HG03045 (cell line): ENCODE measurements at regions not wholly inside any gene's neighbourhood (a gene's known extent, or its start where the extent isn't known, plus 50 kb on each side); places are given as distances from the start of the nearest gene placed in this dataset.
"Not testable (repeated sequence)": the region's sequence is repeated elsewhere in the genome, so short reads cannot be mapped to it uniquely, and the experiment has no call there.

ENCODE experiments used
- ATAC-seq: cut with Tn5 transposase; IDR thresholded peaks from one replicate; pipeline ENCODE4 v1.9.1; 2021; ENCODE audit warnings: mild to moderate bottlenecking, moderate library complexity; ENCODE audit not compliant: unreplicated experiment

GRCh38 chr4:18162453-18162852, 140.9 kb upstream of the LCORL start:
- ATAC-seq: no peak

- ATAC-seq: not testable (repeated sequence)
Observed at GRCh38 chr4:18159117-18159912, 137.8 kb upstream of the LCORL start.

GRCh38 chr4:18155067-18156041, 133.8 kb upstream of the LCORL start:
- ATAC-seq: no peak

- no peak for ATAC-seq
Observed at GRCh38 chr4:18138076-18138665, 116.6 kb upstream of the LCORL start.

- no peak for ATAC-seq
Observed at GRCh38 chr4:18134111-18134510, 112.6 kb upstream of the LCORL start.

GRCh38 chr4:18130256-18130655, 108.7 kb upstream of the LCORL start:
- ATAC-seq: no peak

GRCh38 chr4:18128241-18128640, 106.7 kb upstream of the LCORL start:
- ATAC-seq: no peak

GRCh38 chr4:18127030-18127429, 105.5 kb upstream of the LCORL start:
- ATAC-seq: no peak

- no peak for ATAC-seq
Observed at GRCh38 chr4:18113710-18114331, 92.3 kb upstream of the LCORL start.

GRCh38 chr4:18111081-18111480, 89.5 kb upstream of the LCORL start:
- ATAC-seq: no peak

GRCh38 chr4:18110099-18110498, 88.5 kb upstream of the LCORL start:
- no peak for ATAC-seq

GRCh38 chr4:18109676-18110075, 88.1 kb upstream of the LCORL start:
- ATAC-seq: no peak

GRCh38 chr4:18107848-18108528, 86.4 kb upstream of the LCORL start:
- not testable (repeated sequence) for ATAC-seq

- ATAC-seq: no peak
Observed at GRCh38 chr4:18106620-18107019, 85.1 kb upstream of the LCORL start.

- peak; percentile 61 for ATAC-seq
Observed at GRCh38 chr4:18105030-18106011, 83.8 kb upstream of the LCORL start.

GRCh38 chr4:18103876-18104605, 82.5 kb upstream of the LCORL start:
- ATAC-seq: no peak

GRCh38 chr4:18100657-18101056, 79.1 kb upstream of the LCORL start:
- no peak for ATAC-seq

GRCh38 chr4:18090447-18090846, 68.9 kb upstream of the LCORL start:
- ATAC-seq: not testable (repeated sequence)

GRCh38 chr4:18082236-18082635, 60.7 kb upstream of the LCORL start:
- ATAC-seq: no peak
